GM19438 (cell line): ENCODE measurements at regions not wholly inside any gene's neighbourhood (a gene's known extent, or its start where the extent isn't known, plus 50 kb on each side); places are given as distances from the start of the nearest gene placed in this dataset.

ENCODE experiments used
- ATAC-seq: cut with Tn5 transposase; IDR thresholded peaks from one replicate; pipeline ENCODE4 v1.9.1; 2021; ENCODE audit warnings: low read depth; ENCODE audit not compliant: unreplicated experiment

DNA sequence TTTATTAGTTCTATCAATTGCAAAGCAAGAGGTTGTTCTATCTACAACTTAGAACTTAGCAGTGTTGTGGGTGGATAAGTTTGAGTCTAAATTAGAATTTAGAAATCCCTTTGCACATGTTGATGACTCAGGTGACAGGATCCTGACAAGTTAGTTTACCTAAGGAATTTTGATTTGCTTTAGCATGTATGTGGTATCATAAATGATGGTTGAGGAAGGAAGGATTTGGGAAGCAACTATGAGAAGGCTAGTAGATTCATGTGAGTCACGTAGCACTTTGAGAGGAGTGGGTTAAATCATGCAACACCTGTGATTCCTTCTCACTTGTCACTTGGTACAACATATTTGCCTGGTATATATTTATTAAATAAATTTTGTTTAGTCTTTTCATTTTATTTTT is 223.7 kb upstream of the USP25 start:
- ATAC-seq, result no peak

DNA sequence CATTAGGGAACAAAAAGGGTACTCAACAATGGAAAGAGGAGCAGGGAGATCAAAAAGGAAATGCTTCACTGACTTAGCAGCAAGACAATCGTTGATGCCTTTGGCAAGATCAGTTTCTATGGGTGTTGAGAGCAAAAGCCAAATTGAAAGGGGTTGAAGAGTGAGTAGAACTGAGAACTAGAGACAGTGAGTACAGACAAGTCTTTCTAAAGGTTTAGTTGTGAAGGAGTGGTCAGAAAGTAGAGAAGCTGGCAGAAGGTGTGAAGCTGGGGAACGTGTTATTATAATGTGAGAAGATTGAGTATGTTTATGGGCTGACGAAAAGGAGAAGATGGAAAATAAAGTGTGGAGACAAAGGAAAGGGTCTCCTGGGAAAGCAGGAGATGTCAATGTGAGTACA is 221.2 kb upstream of the USP25 start:
- no peak for ATAC-seq

DNA sequence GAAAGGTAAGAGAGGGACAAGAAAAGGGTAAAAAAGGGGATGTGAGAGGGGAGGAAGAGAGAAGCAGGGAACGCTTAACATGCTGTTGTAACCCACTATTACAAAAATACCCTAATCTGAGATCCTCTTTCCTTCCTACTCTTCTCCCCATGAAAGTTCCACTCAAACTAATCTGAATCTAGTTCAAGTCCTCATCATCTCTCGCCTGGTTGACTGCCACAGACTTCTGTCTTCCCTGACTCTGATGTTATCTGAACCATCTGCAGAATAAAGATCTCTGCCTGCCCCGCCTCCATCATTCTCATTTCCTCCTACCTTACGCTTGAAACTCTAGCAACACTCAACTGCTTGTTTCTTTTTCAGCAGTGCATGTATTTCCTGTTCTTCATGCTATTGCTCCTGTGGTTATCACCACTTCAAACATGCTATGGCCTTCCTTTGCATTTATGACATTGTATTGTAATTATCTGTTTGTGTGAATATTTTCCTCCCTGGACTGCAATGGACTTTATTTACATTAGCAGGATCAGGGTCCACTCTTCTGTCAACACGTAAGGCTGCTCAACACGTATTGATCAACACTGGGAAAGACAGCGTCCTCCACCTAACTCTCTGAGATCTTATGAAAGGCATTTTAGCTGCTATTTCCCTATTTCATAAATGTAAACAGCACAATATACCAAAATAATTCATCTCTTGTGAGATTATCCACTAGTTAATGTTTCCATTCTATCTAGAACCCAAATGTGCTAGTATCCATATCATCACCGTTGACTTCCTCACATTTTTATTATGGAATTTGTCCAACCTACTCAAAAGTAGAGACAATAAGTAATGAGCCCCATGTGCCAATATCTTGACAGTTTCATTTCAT is 215.5 kb upstream of the USP25 start:
- ATAC-seq, result peak; percentile 93

DNA sequence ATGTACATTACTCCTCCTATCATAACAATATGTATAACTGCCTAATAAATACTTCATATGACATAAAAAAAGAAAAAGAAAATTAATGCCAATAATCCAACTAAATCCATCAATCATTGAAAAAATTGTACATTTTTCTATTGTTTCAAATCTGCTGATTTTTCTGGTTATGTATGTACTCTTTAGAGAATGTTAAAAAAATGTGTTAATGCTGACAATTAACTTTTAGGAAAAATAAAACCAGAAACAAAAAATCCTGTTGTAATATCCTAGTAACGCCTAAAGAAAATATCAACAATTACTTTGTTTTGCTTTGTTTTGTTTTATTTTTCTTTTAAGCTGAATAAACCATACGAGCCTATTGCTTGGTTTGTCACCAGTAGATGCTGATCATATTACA is 213.9 kb upstream of the USP25 start:
- ATAC-seq, result no peak

DNA sequence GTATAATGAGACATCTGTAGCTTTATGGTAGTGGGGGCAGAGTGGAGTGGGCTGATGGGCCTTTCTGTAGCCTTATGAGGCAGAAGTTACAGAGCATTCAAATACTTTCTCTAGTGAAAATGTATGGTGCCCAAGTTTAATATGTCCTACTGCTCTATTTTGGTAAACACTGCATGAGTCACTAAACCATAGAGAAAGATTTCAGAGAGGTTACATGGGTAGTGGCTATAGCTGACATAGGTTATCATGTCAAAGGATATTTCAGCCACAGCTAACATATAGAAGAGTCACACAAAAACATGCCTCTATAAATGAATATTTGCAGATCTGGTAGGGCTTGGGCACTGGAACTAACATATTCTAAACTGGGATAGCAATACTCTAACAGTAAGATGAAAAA is 212.4 kb upstream of the USP25 start:
- no peak for ATAC-seq

DNA sequence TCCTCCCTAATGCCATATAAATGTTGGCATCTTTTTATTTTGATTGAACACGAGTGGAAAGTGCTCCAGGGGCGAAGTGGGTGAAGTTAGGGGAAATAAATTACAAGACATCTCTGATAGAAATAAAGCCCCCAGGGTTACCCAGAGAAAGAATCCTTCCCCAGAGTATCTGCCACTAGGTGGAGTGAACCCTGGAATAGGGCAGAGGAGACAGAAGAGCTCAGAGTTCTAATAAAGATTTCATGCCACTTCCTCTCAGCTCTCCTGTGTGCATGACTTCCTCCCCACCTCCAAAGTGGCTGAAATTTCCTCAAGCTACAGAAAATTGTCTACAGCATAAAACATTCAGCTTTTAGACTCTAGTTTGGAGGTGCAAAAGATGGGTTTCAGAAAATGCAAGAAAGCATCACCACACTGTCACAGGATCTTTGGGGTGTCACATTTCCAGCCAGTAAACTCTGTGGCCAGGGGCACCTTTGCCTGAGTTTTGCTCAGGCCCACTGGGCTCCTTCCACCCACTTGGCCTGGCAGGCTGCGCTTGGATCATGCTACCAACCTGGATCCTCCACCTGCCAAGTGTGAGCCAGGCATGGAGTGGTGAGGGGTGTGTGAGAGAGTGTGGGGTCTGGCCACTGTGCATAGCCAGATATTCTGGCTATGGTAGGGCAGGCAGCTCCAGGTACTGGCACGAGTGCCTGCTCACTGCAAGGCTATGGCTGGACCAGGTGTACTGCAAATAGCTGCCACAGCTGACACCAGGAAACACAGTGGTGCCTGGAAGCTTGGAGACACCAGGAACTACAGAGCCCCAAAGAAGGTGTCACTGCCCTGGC is 208.8 kb upstream of the USP25 start:
- ATAC-seq, result no peak

DNA sequence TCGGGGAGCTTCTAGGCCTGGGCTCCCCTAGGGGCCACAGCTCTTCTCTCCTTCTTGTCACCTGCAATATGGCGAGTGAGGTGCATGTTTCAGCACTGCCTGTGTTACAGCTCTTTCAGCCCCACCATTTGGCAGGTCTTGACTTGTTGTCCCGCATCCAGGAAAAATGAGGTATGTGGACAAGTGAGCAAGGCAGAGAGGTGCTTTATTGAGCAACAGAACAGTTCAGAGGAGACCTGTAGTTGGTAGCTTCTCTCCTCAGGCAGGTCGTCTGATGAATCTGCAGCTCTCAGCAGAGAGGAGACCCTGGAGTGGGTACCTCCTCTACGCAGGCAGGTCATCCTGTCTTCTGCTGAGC is 208.2 kb upstream of the USP25 start:
- no peak for ATAC-seq

DNA sequence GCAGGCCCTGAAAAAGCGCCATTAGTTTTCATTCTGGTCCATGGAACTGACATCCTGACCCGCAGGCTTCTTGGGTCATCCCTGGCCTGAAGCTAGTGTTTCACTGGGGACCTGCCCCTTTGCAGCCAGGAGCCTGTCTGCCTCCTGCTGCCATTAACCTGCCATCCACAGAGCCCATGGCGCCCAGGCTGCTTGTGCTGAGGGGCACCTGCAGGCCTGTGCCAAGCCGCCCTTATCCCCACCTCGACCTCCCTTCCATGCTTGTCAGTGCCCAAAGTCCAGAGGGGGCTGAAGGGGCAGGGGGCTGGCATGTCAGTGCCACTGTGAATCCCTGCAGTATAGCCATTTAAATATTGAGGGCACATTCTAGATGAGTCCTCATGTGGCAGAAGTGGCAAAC is 207.6 kb upstream of the USP25 start:
- ATAC-seq, result no peak

DNA sequence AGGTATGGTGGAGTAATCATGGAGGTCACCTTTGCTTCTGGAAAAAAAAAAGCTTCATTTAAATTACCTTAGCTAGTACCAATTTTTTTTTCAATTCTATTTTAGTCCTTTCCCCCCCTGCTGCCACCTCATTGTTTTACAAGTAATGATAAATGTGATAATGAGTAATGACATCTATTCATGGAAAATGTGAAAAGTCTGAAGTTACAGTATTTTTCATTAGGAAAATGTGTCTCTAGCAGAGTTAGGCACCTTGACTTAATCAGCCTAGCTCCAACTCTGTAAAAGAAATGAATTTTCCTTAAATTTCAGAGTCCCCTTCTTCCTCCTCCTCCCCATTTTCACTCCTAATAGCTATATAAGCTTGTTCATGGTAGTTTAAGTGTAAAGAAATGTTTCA is 204.9 kb upstream of the USP25 start:
- ATAC-seq, result no peak

DNA sequence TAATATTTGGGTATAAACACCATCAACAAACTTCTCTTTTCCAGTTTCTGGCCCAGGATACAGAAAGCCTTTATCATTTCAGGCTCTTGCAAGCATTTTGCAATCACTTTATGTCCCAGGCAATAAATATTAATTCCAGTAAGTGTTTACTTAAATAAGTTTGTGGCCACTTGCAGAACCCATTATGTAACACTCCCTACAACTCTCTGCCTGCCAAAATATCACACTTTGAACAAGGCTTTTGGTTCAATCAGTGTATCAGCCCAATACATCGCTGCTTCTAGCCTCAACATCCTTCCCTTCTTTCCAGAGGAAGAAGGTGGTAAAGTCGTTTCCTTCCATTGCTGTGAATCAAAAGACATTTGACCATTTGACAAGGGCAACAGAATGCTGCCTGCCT is 203.0 kb upstream of the USP25 start:
- ATAC-seq, result no peak

DNA sequence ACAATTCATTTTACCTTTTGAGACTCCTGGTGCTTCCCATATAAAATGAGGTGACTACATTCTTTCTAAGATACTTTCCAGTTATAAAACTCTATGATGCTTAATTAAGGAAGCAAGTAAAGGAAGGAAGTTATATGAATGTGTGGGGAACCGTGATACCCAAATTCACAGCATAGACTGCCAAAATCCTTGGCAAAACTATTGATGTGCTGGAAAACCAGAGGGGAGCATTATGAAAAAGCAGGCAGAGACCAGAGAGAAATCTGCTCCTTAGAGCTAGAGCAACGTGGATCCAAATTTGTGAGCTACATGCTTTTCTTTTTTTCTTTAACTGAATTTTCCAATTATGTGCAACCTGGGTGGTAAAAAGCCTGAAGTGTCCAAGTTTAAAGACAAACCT is 201.4 kb upstream of the USP25 start:
- ATAC-seq, result no peak

DNA sequence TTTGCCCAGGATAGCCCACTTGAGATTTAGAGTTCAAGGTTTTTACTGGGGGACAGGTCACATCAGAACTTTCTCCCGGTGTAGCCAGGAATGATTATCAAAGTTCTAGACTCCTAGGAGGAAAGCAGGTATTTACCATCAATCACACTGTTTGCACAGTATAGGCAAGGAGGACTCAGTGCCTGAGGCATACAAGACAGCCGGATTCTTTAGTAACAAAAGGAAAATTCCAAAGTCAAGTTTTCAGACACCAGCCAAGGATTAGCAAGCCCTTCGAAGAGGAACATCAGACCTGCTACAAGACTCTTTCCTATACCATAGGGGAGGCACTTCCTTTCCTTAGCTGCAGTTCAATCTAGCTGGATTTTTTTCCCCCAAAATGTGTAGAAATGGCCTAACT is 197.8 kb upstream of the USP25 start:
- no peak for ATAC-seq

DNA sequence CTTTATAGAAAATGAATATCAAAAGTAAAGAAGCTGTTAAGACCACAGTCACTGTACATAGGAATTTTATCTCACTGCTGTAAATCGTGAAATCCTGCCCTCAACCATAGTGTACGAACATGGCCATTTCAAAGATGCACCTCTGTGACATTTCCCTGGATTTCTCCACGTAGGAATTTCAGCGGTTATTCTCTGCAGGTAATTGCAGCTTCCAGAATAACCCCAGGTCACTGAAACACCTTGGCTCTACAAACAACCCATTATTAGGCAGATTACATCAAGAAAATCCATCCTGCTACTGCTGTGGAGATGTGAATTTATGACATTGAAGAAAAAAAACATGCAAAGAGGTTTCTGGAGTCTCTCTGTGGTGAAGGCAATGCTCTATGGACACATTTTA is 196.2 kb upstream of the USP25 start:
- ATAC-seq, result no peak

DNA sequence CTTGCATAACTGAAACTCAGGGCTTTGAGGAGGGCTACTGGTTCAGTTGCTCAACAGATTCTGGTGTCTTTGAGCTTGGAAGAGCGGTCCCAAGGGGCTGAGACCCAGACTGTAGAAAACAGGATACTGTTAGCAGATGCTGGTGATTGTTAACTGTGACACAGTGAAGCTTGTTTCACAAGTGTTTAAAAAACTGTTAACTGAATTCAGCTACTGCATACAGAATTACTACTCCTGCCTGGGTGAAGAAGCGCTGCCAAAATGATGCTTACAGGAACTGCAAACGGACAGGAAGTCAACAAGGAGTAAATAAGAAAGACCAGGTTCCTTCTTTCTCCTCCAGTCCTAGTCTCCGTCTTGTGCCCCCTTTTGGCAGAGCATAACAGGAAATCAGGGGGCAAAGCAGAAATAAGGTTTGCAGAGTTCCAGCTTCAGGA is 195.3 kb upstream of the USP25 start:
- ATAC-seq, result no peak

DNA sequence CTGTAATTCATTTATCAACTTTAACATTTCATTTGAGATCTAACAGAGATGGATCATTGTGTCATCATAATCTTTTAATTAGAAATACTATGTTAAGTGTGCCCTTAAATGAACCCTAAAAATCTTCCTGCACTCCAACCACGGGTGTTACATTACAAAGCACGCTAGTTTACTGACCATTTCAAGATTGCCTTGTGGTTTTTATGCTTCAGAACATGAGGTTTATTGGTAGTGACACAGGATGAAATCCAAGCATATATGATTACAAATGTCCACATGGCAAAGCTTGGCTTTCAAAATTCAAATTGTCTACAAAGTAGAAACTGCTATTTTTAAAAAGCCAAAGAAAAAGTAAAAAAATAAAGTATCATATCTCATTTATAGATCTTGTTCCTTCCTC is 190.4 kb upstream of the USP25 start:
- no peak for ATAC-seq

DNA sequence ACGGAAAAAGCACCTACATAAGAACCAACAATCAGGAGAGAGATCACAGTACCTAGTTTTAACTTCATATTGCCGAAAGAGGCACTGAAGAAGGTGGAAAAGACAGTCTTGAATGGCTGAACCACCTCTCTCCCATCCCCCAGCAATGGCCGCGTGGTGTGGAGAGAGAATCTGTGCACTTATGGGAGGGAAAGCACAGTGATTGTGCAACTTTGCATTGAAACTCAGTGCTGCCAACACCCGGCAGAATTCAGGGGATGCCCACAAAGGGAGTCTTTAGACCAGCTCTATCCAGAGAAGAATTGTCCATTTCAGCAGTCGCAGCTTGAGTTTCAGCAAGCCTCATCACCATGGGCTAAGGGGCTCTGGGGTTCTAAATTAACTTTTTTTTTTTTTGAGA is 186.3 kb upstream of the USP25 start:
- ATAC-seq, result no peak

DNA sequence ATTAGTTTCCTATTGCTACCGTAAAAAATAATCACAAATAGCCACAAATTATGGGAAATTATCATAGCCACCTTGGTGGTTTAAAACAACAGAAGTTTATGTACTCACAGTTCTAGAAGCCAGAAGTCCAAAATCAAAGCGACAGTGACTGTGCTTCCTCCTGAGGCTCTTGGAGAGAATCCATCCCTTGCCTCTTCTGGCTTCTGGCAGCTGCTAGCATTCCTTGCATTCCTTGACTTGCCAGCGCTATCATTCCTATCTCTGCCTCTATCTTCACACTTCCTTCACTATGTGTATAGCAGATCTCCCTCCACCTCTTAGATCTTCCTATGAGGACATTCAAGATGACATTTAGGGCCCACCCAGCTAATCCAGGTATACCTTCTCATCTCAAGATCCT is 180.1 kb upstream of the USP25 start:
- no peak for ATAC-seq

DNA sequence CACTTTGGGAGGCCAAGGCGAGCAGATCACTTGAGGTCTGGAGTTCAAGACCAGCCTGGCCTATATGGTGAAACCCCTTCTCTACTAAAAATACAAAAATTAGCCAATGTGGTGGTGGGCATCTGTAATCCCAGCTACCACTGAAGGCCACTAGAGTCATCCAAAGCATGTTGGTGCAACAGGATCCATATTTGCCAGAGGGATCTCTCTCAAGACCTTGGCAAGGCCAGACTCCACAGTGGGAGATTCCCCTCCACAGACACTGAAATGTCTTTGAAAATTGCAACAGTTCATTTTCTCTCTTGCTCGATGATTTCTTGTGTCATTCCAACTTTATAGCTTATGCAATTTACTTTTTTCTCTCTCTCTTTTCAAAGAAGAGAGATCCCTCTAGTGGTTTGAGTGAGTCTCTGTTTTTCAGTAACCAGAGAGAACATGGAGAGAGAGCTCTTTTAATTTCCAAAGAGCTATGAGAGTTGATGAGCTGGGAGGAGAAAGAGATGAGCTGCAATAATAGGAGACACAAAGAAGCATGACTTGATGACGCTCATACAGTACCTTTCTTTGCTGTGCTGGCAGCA is 176.8 kb upstream of the USP25 start:
- no peak for ATAC-seq

DNA sequence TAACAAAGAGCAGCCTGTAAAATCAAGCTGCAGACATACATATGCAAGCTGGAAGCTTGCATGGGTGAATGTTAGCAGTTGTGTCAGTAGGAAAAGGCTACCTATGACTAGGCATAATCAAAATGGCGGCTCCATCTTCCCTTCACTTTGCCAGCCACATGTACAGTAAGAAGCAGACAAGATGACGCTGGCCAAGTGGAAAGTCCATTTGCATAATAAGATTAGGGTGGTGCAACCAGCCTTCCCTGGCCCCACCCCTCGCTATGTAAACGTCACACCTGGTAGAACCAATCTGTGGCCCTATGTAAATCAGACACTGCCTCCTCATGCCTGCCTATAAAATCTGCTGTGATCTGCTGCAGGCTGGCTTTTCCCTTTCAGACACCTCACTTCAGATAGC is 171.9 kb upstream of the USP25 start:
- no peak for ATAC-seq

DNA sequence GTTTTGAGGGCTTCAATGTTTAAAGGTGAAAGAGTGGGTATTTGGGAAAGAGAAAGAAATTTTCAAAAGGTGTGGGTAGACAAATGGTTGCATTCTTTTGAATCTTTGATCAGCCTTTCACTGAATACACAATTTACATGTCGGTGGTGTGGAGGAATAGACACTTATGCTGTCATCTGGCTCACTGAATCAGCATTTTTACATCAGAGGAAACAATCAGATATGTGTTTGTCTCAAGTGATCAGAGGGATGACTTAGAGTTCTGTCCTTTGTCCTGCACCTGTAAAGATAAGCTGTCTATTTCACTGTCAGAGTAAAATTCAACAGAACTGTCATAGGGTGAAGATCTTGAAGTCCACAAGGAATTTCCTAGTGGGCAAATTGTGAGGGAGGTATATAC is 170.9 kb upstream of the USP25 start:
- no peak for ATAC-seq

DNA sequence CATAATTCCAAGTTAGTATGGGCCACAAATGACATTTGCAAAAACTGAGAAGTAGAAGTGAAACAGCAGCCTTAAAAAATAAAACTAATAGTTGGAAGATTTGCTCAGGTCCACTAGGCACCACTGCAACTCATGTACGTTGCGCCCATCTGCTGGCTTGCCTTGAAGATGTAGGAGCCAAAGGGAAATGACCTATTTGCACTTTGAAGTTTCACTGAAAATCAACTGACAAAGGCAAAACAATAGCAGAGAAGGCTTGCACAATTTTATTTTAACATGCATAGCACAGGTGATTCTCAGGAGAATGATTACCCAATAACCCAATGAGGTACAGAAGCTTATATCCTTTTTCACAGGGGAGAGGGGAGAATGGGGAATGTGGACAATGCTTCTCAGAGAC is 170.1 kb upstream of the USP25 start:
- no peak for ATAC-seq
